KMS-11 (cell line): ENCODE measurements at regions not wholly inside any gene's neighbourhood (a gene's known extent, or its start where the extent isn't known, plus 50 kb on each side); places are given as distances from the start of the nearest gene placed in this dataset.

Source experiments
- H2AFZ ChIP-seq: fragments of 200-600 bp; sonication (generic); 2 replicates; pipeline ENCODE4 v1.6.1; 2016; ENCODE audit warnings: antibody characterized with exemption, mixed run types, low read depth
- H3K27ac ChIP-seq: fragments of 200-600 bp; sonication (generic); 2 replicates; pipeline ENCODE4 v1.6.1; 2016; ENCODE audit warnings: mild to moderate bottlenecking, mixed run types
- H3K27me3 ChIP-seq: fragments of 200-600 bp; sonication (generic); 2 replicates; pipeline ENCODE4 v1.6.1; 2017; ENCODE audit warnings: mild to moderate bottlenecking, low read depth, mixed run types, moderate library complexity; ENCODE audit not compliant: insufficient read depth
- H3K36me3 ChIP-seq: fragments of 200-600 bp; sonication (generic); 2 replicates; pipeline ENCODE4 v1.6.1; 2017; ENCODE audit warnings: mild to moderate bottlenecking, mixed run types; ENCODE audit not compliant: insufficient read depth
- H3K4me1 ChIP-seq: fragments of 200-600 bp; sonication (generic); 2 replicates; pipeline ENCODE4 v1.6.1; 2016; ENCODE audit warnings: mild to moderate bottlenecking, low read depth, mixed run types; ENCODE audit not compliant: poor library complexity, severe bottlenecking
- H3K4me2 ChIP-seq: fragments of 200-600 bp; sonication (generic); 2 replicates; pipeline ENCODE4 v1.7.0; 2016; ENCODE audit warnings: mild to moderate bottlenecking, mixed run types
- H3K4me3 ChIP-seq: fragments of 200-600 bp; sonication (generic); IDR thresholded peaks from 2 replicates; pipeline ENCODE4 v1.6.1; 2017; ENCODE audit warnings: low read depth, low read length, mixed read lengths; ENCODE audit not compliant: insufficient read depth
- H3K79me2 ChIP-seq: fragments of 200-600 bp; sonication (generic); 2 replicates; pipeline ENCODE4 v1.6.1; 2016; ENCODE audit warnings: low read depth, mixed run types; ENCODE audit not compliant: insufficient read depth
- H3K9ac ChIP-seq: fragments of 200-600 bp; sonication (generic); 2 replicates; pipeline ENCODE4 v1.6.1; 2016; ENCODE audit warnings: mild to moderate bottlenecking, mixed run types
- H4K20me1 ChIP-seq: fragments of 200-600 bp; sonication (generic); 2 replicates; pipeline ENCODE4 v1.6.1; 2016; ENCODE audit warnings: mild to moderate bottlenecking, mixed run types; ENCODE audit not compliant: insufficient read depth
- CTCF ChIP-seq: fragments of 200-600 bp; sonication (generic); conservative IDR thresholded peaks from 2 replicates; pipeline ENCODE4 v1.6.1; 2017; ENCODE audit warnings: low read depth, mild to moderate bottlenecking, antibody characterized with exemption, low read length, moderate library complexity, mixed read lengths

- no peak overlapping the region for H3K4me2 ChIP-seq
- no peak overlapping the region for H2AFZ ChIP-seq
- H3K9ac ChIP-seq = no peak overlapping the region
- H3K4me3 ChIP-seq = no peak overlapping the region
- no peaks in the 10 kb centered on the region for H3K27me3 ChIP-seq
- TF ChIP-seq CTCF = no peak
- H4K20me1 ChIP-seq = no peaks in the 10 kb centered on the region
- no peaks in the 10 kb centered on the region for H3K36me3 ChIP-seq
- H3K79me2 ChIP-seq = no peaks in the 10 kb centered on the region
- H3K4me1 ChIP-seq = no peaks in the 10 kb centered on the region
- H3K27ac ChIP-seq = no peak overlapping the region
Observed at GRCh38 chrX:94435799-94436198, 761.8 kb downstream of the FAM133A start.

- H3K79me2 ChIP-seq = no peaks in the 10 kb centered on the region
- H3K4me1 ChIP-seq = no peaks in the 10 kb centered on the region
- H4K20me1 ChIP-seq = no peaks in the 10 kb centered on the region
- no peaks in the 10 kb centered on the region for H3K27me3 ChIP-seq
- H3K27ac ChIP-seq = no peak overlapping the region
- H3K9ac ChIP-seq = no peak overlapping the region
- TF ChIP-seq CTCF = no peak
- H2AFZ ChIP-seq = no peak overlapping the region
- no peak overlapping the region for H3K4me3 ChIP-seq
- no peak overlapping the region for H3K4me2 ChIP-seq
- H3K36me3 ChIP-seq = no peaks in the 10 kb centered on the region
Observed at GRCh38 chrX:94454159-94454558, 780.2 kb downstream of the FAM133A start.

GRCh38 chrX:94454606-94455005 is 780.6 kb downstream of the FAM133A start:
- H3K27me3 ChIP-seq = no peaks in the 10 kb centered on the region
- H3K4me1 ChIP-seq = no peaks in the 10 kb centered on the region
- no peaks in the 10 kb centered on the region for H3K36me3 ChIP-seq
- no peaks in the 10 kb centered on the region for H4K20me1 ChIP-seq
- no peak overlapping the region for H3K4me3 ChIP-seq
- no peak overlapping the region for H3K27ac ChIP-seq
- H3K9ac ChIP-seq = no peak overlapping the region
- H2AFZ ChIP-seq = no peak overlapping the region
- TF ChIP-seq CTCF = no peak
- no peak overlapping the region for H3K4me2 ChIP-seq
- H3K79me2 ChIP-seq = no peaks in the 10 kb centered on the region

- H3K9ac ChIP-seq = no peak overlapping the region
- no peaks in the 10 kb centered on the region for H4K20me1 ChIP-seq
- H3K27me3 ChIP-seq = no peaks in the 10 kb centered on the region
- H3K36me3 ChIP-seq = no peaks in the 10 kb centered on the region
- no peaks in the 10 kb centered on the region for H3K4me1 ChIP-seq
- no peak overlapping the region for H3K4me2 ChIP-seq
- H3K4me3 ChIP-seq = no peak overlapping the region
- no peaks in the 10 kb centered on the region for H3K79me2 ChIP-seq
- no peak for TF ChIP-seq CTCF
- no peak overlapping the region for H2AFZ ChIP-seq
- no peak overlapping the region for H3K27ac ChIP-seq
Observed at GRCh38 chrX:94455782-94456181, 781.8 kb downstream of the FAM133A start.

GRCh38 chrX:94492541-94492940 is 818.5 kb downstream of the FAM133A start:
- no peak overlapping the region for H2AFZ ChIP-seq
- no peaks in the 10 kb centered on the region for H3K27me3 ChIP-seq
- H3K9ac ChIP-seq = no peak overlapping the region
- no peaks in the 10 kb centered on the region for H3K79me2 ChIP-seq
- H3K4me2 ChIP-seq = no peak overlapping the region
- H4K20me1 ChIP-seq = no peaks in the 10 kb centered on the region
- H3K4me1 ChIP-seq = no peaks in the 10 kb centered on the region
- no peak overlapping the region for H3K4me3 ChIP-seq
- no peaks in the 10 kb centered on the region for H3K36me3 ChIP-seq
- no peak overlapping the region for H3K27ac ChIP-seq
- no peak for TF ChIP-seq CTCF
